PC-3 (cell line): ENCODE measurements at regions not wholly inside any gene's neighbourhood (a gene's known extent, or its start where the extent isn't known, plus 50 kb on each side); places are given as distances from the start of the nearest gene placed in this dataset.
"Not testable (repeated sequence)": the region's sequence is repeated elsewhere in the genome, so short reads cannot be mapped to it uniquely, and the experiment has no call there.

ENCODE experiments used
- ATAC-seq: fragments of 200-7000 bp; cut with Tn5 transposase; 2 replicates; pipeline ENCODE4 v1.9.1; 2020; ENCODE audit warnings: mild to moderate bottlenecking, moderate library complexity
- BruUV-seq: library from RNA; stranded (reverse); fragments of 400-500 nt; replicated peaks from 2 replicates; lab custom pipeline; 2021; lab: Mats Ljungman, UMichigan
- CTCF ChIA-PET: fragments of 300-600 bp; sonication (Branson Sonifier 250); formaldehyde crosslinking; loops from one replicate; lab custom pipeline; 2022; ENCODE audit warnings: antibody characterized with exemption; lab: Charles Lee
- POLR2A ChIA-PET: fragments of 300-600 bp; sonication (Branson Sonifier 250); formaldehyde crosslinking; loops from one replicate; lab custom pipeline; 2022; ENCODE audit warnings: antibody characterized with exemption; ENCODE audit not compliant: unreplicated experiment; lab: Charles Lee
- DNase-seq: peaks from one replicate; pipeline ENCODE4 v3.0.0-alpha.2; 2015
- H2AFZ ChIP-seq: fragments of 300-600 bp; sonication (generic); 2 replicates; pipeline ENCODE4 v1.6.0; 2016; ENCODE audit warnings: antibody characterized with exemption, low read length
- H3F3A ChIP-seq: fragments of 300-600 bp; sonication (generic); one replicate; pipeline ENCODE4 v1.6.0; 2017; ENCODE audit warnings: antibody characterized with exemption, low read length, control low read depth, mild to moderate bottlenecking; ENCODE audit not compliant: unreplicated experiment
- H3K27ac ChIP-seq: fragments of 300-600 bp; sonication (generic); 2 replicates; pipeline ENCODE4 v1.5.1; 2016; ENCODE audit warnings: mild to moderate bottlenecking, low read length
- H3K27me3 ChIP-seq: fragments of 300-600 bp; sonication (generic); 2 replicates; pipeline ENCODE4 v1.6.1; 2016; ENCODE audit warnings: low read length, mixed read lengths
- H3K36me3 ChIP-seq: fragments of 300-600 bp; sonication (generic); 2 replicates; pipeline ENCODE4 v1.6.1; 2016; ENCODE audit warnings: low read depth, mixed run types, low read length, mixed read lengths
- H3K4me1 ChIP-seq: fragments of 300-600 bp; sonication (generic); 2 replicates; pipeline ENCODE4 v1.5.1; 2016; ENCODE audit warnings: low read length; ENCODE audit not compliant: insufficient read depth
- H3K4me2 ChIP-seq: fragments of 300-600 bp; sonication (generic); 2 replicates; pipeline ENCODE4 v1.6.0; 2016; ENCODE audit warnings: low read length
- H3K4me3 ChIP-seq: fragments of 300-600 bp; sonication (generic); 2 replicates; pipeline ENCODE4 v1.5.1; 2016; ENCODE audit warnings: mild to moderate bottlenecking, low read length, mixed read lengths
- H3K79me2 ChIP-seq: fragments of 300-600 bp; sonication (generic); 2 replicates; pipeline ENCODE4 v1.6.1; 2017; ENCODE audit warnings: low read length, mixed read lengths
- H3K9ac ChIP-seq: fragments of 300-600 bp; sonication (generic); 2 replicates; pipeline ENCODE4 v1.6.0; 2016; ENCODE audit warnings: mild to moderate bottlenecking, low read length
- H3K9me2 ChIP-seq: fragments of 300-600 bp; sonication (generic); replicated peaks from 2 replicates; pipeline ENCODE4 v1.6.1; 2016; ENCODE audit warnings: mixed run types, low read length, mixed read lengths
- H3K9me3 ChIP-seq: fragments of 300-600 bp; sonication (generic); 2 replicates; pipeline ENCODE4 v1.6.1; 2016; ENCODE audit warnings: low read length, mixed read lengths
- H4K20me1 ChIP-seq: fragments of 300-600 bp; sonication (generic); 2 replicates; pipeline ENCODE4 v1.6.1; 2016; ENCODE audit warnings: low read length, mixed read lengths
- CTCF ChIP-seq: fragments of 300-600 bp; sonication (generic); conservative IDR thresholded peaks from 2 replicates; pipeline ENCODE4 v1.5.1; 2017; ENCODE audit warnings: antibody characterized with exemption, low read depth, mild to moderate bottlenecking, low read length
- EZH2 ChIP-seq: fragments of 300-600 bp; sonication (generic); IDR thresholded peaks from one replicate; pipeline ENCODE4 v1.6.1; 2017; ENCODE audit warnings: antibody characterized with exemption, mild to moderate bottlenecking, low read length; ENCODE audit not compliant: unreplicated experiment
- EZH2phosphoT487 ChIP-seq: fragments of 300-600 bp; sonication (generic); IDR thresholded peaks from 2 replicates; pipeline ENCODE4 v1.6.1; 2018; ENCODE audit warnings: mild to moderate bottlenecking, antibody characterized with exemption, low read length, borderline replicate concordance
- intact Hi-C: fragments of 100-400 bp; cut with micrococcal nuclease; formaldehyde crosslinking; loops from 2 replicates; pipeline ENCODE4 v1.9.0; 2023

- Histone ChIP-seq H2AFZ (no peak overlapping the region), H4K20me1 (no peaks in the 10 kb centered on the region), H3K36me3 (no peaks in the 10 kb centered on the region), H3K9me3 (no peaks in the 10 kb centered on the region), H3K4me1 (no peaks in the 10 kb centered on the region), H3K4me3 (no peak overlapping the region), H3K9ac (no peak overlapping the region), H3K27me3 (no peaks in the 10 kb centered on the region), H3K27ac (no peak overlapping the region), H3K79me2 (no peaks in the 10 kb centered on the region), H3F3A (no peaks in the 10 kb centered on the region), H3K9me2 (no peaks in the 10 kb centered on the region), H3K4me2 (no peak overlapping the region)
- ChIA-PET CTCF (no interaction called here), POLR2A (no interaction called here)
- no peak for DNase-seq
- ATAC-seq: no peak
- intact Hi-C loops: no loop called here
- BruUV-seq: no TSS peak
- TF ChIP-seq CTCF (no peak), EZH2phosphoT487 (no peak), EZH2 (no peak)
Measured at GRCh38 chr4:120209706-120210105, 143.1 kb upstream of the MAD2L1 start.

GRCh38 chr4:120207021-120207420 lies 140.4 kb upstream of the MAD2L1 start:
- ChIA-PET CTCF (no interaction called here), POLR2A (no interaction called here)
- Histone ChIP-seq H3K4me2 (no peak overlapping the region), H2AFZ (no peak overlapping the region), H3K79me2 (no peaks in the 10 kb centered on the region), H3K4me3 (no peak overlapping the region), H3K36me3 (no peaks in the 10 kb centered on the region), H3K27me3 (no peaks in the 10 kb centered on the region), H3K4me1 (no peaks in the 10 kb centered on the region), H3K9ac (no peak overlapping the region), H4K20me1 (no peaks in the 10 kb centered on the region), H3K27ac (no peak overlapping the region), H3K9me2 (no peaks in the 10 kb centered on the region), H3F3A (no peaks in the 10 kb centered on the region), H3K9me3 (no peaks in the 10 kb centered on the region)
- TF ChIP-seq CTCF (no peak), EZH2 (no peak), EZH2phosphoT487 (no peak)
- no TSS peak for BruUV-seq
- DNase-seq: no peak
- ATAC-seq: no peak
- intact Hi-C loops: no loop called here

GRCh38 chr4:120202222-120202621 lies 135.6 kb upstream of the MAD2L1 start:
- Histone ChIP-seq H3K4me1 (no peaks in the 10 kb centered on the region), H3K27me3 (peaks cover 5% of the 10 kb centered on the region; the same call in 1 of the 2 replicates), H3K36me3 (no peaks in the 10 kb centered on the region), H4K20me1 (no peaks in the 10 kb centered on the region), H3K27ac (no peak overlapping the region), H3F3A (no peaks in the 10 kb centered on the region), H3K79me2 (no peaks in the 10 kb centered on the region), H3K9ac (no peak overlapping the region), H3K4me2 (no peak overlapping the region), H2AFZ (no peak overlapping the region), H3K9me2 (no peaks in the 10 kb centered on the region), H3K9me3 (no peaks in the 10 kb centered on the region), H3K4me3 (no peak overlapping the region)
- POLR2A ChIA-PET: no interaction called here
- ATAC-seq: no peak
- BruUV-seq: no TSS peak
- TF ChIP-seq EZH2phosphoT487 (no peak), CTCF (no peak), EZH2 (no peak)
- intact Hi-C loops: no loop called here
- CTCF ChIA-PET: no interaction called here
- no peak for DNase-seq

GRCh38 chr4:120200573-120201110 lies 134.0 kb upstream of the MAD2L1 start:
- H2AFZ ChIP-seq, H4K20me1 ChIP-seq, H3K4me2 ChIP-seq, intact Hi-C loops, ATAC-seq, H3F3A ChIP-seq, H3K79me2 ChIP-seq, H3K9me3 ChIP-seq, H3K27ac ChIP-seq, DNase-seq, BruUV-seq, H3K27me3 ChIP-seq, H3K9ac ChIP-seq, H3K9me2 ChIP-seq, POLR2A ChIA-PET, H3K4me1 ChIP-seq, CTCF ChIA-PET, H3K36me3 ChIP-seq, H3K4me3 ChIP-seq: not testable (repeated sequence)
